ENCODE measurements at regions not wholly inside any gene's neighbourhood (a gene's known extent, or its start where the extent isn't known, plus 50 kb on each side); places are given as distances from the start of the nearest gene placed in this dataset.
"Not testable (repeated sequence)": the region's sequence is repeated elsewhere in the genome, so short reads cannot be mapped to it uniquely, and the experiment has no call there.

GRCh38 chr4:57401586-57401985 lies 291.4 kb upstream of the IGFBP7 start:
- FAIRE-seq (no peak), DNase-seq (ENCODE audit: low spot score in 2 of 2) (no peak)

GRCh38 chr4:57378766-57379165 lies 268.6 kb upstream of the IGFBP7 start:
- no peak for DNase-seq (ENCODE audit: low spot score in 2 of 2)
- FAIRE-seq: no peak

- no peak for FAIRE-seq
Measured at GRCh38 chr4:57374866-57375595, 264.8 kb upstream of the IGFBP7 start.

GRCh38 chr4:57373991-57374390 lies 263.8 kb upstream of the IGFBP7 start:
- FAIRE-seq: no peak
- DNase-seq (ENCODE audit: low spot score in 2 of 2): no peak

More at GRCh38 chr4:57374866-57375595, 264.8 kb upstream of the IGFBP7 start:
- DNase-seq (ENCODE audit: low spot score in 2 of 2): no peak

- DNase-seq (ENCODE audit: low spot score in 2 of 2): no peak
- no peak for FAIRE-seq
Measured at GRCh38 chr4:57371671-57372070, 261.5 kb upstream of the IGFBP7 start.

GRCh38 chr4:57370691-57371090 lies 260.5 kb upstream of the IGFBP7 start:
- FAIRE-seq: no peak

GRCh38 chr4:57369446-57369845 lies 259.3 kb upstream of the IGFBP7 start:
- no peak for FAIRE-seq

More at GRCh38 chr4:57370691-57371090, 260.5 kb upstream of the IGFBP7 start:
- no peak for DNase-seq (ENCODE audit: low spot score in 2 of 2)

GRCh38 chr4:57364255-57364654 lies 254.1 kb upstream of the IGFBP7 start:
- FAIRE-seq (no peak), DNase-seq (ENCODE audit: low spot score in 2 of 2) (no peak)

More at GRCh38 chr4:57369446-57369845, 259.3 kb upstream of the IGFBP7 start:
- no peak for DNase-seq (ENCODE audit: low spot score in 2 of 2)

GRCh38 chr4:57363346-57363745 lies 253.2 kb upstream of the IGFBP7 start:
- DNase-seq (ENCODE audit: low spot score in 2 of 2) (no peak), FAIRE-seq (no peak)

GRCh38 chr4:57360681-57361080 lies 250.5 kb upstream of the IGFBP7 start:
- DNase-seq (ENCODE audit: low spot score in 2 of 2) (no peak), FAIRE-seq (no peak)

- no peak for FAIRE-seq
- DNase-seq (ENCODE audit: low spot score in 2 of 2): no peak
Measured at GRCh38 chr4:57355101-57355665, 245.0 kb upstream of the IGFBP7 start.

- FAIRE-seq (no peak), DNase-seq (ENCODE audit: low spot score in 2 of 2) (no peak)
Measured at GRCh38 chr4:57351731-57352130, 241.5 kb upstream of the IGFBP7 start.

- no peak for DNase-seq (ENCODE audit: low spot score in 2 of 2)
- FAIRE-seq: no peak
Measured at GRCh38 chr4:57344296-57344695, 234.1 kb upstream of the IGFBP7 start.

- DNase-seq (ENCODE audit: low spot score in 2 of 2) (no peak), FAIRE-seq (no peak)
Measured at GRCh38 chr4:57342411-57342810, 232.2 kb upstream of the IGFBP7 start.

GRCh38 chr4:57338861-57339260 lies 228.7 kb upstream of the IGFBP7 start:
- DNase-seq (ENCODE audit: low spot score in 2 of 2); FAIRE-seq: not testable (repeated sequence)

- DNase-seq (ENCODE audit: low spot score in 2 of 2): no peak
- no peak for FAIRE-seq
Measured at GRCh38 chr4:57333684-57334083, 223.5 kb upstream of the IGFBP7 start.

- FAIRE-seq (no peak), DNase-seq (ENCODE audit: low spot score in 2 of 2) (no peak)
Measured at GRCh38 chr4:57331959-57332358, 221.8 kb upstream of the IGFBP7 start.

GRCh38 chr4:57329279-57329678 lies 219.1 kb upstream of the IGFBP7 start:
- FAIRE-seq: no peak

GRCh38 chr4:57324673-57325307 lies 214.6 kb upstream of the IGFBP7 start:
- no peak for FAIRE-seq
- no peak for DNase-seq (ENCODE audit: low spot score in 2 of 2)

More at GRCh38 chr4:57329279-57329678, 219.1 kb upstream of the IGFBP7 start:
- DNase-seq (ENCODE audit: low spot score in 2 of 2): no peak

- no peak for DNase-seq (ENCODE audit: low spot score in 2 of 2)
- no peak for FAIRE-seq
Measured at GRCh38 chr4:57320849-57321248, 210.7 kb upstream of the IGFBP7 start.

GRCh38 chr4:57320217-57320616 lies 210.0 kb upstream of the IGFBP7 start:
- FAIRE-seq: no peak

GRCh38 chr4:57318703-57319102 lies 208.5 kb upstream of the IGFBP7 start:
- FAIRE-seq: no peak
- DNase-seq (ENCODE audit: low spot score in 2 of 2): no peak

More at GRCh38 chr4:57320217-57320616, 210.0 kb upstream of the IGFBP7 start:
- no peak for DNase-seq (ENCODE audit: low spot score in 2 of 2)

Measured in frontal cortex (tissue), 3 donors.